ENCODE measurements at regions not wholly inside any gene's neighbourhood (a gene's known extent, or its start where the extent isn't known, plus 50 kb on each side); places are given as distances from the start of the nearest gene placed in this dataset.

GRCh38 chr13:64849196-64849595 lies 2380.9 kb downstream of the PCDH9 start:
- Histone ChIP-seq H3K9ac (no peak overlapping the region), H3K36me3 (ENCODE audit: control insufficient read depth, insufficient read depth, low read length) (no peaks in the 10 kb centered on the region), H2AFZ (no peak overlapping the region), H3K9me3 (ENCODE audit: control insufficient read depth, low read length) (no peaks in the 10 kb centered on the region), H3K4me1 (no peaks in the 10 kb centered on the region), H3K4me2 (ENCODE audit: low read length) (no peak overlapping the region), H3K27ac (no peak overlapping the region), H3K4me3 (ENCODE audit: low read depth, low read length) (no peak overlapping the region), H3K27me3 (ENCODE audit: control insufficient read depth, insufficient read depth, low read length) (no peaks in the 10 kb centered on the region), H3K79me2 (no peaks in the 10 kb centered on the region)
- no peak for TF ChIP-seq CTCF (IDR thresholded peaks at IDR 0.05)

- Histone ChIP-seq H2AFZ (no peak overlapping the region), H3K27me3 (ENCODE audit: control insufficient read depth, insufficient read depth, low read length) (no peaks in the 10 kb centered on the region), H3K9me3 (ENCODE audit: control insufficient read depth, low read length) (no peaks in the 10 kb centered on the region), H3K79me2 (no peaks in the 10 kb centered on the region), H3K4me3 (ENCODE audit: low read depth, low read length) (no peak overlapping the region), H3K4me1 (no peaks in the 10 kb centered on the region), H3K36me3 (ENCODE audit: control insufficient read depth, insufficient read depth, low read length) (no peaks in the 10 kb centered on the region), H3K27ac (no peak overlapping the region), H3K4me2 (ENCODE audit: low read length) (no peak overlapping the region), H3K9ac (no peak overlapping the region)
- TF ChIP-seq CTCF (IDR thresholded peaks at IDR 0.05) = no peak
These were observed 2382.4 kb downstream of the PCDH9 start for GRCh38 chr13:64847767-64848166.

GRCh38 chr13:64845110-64845509 lies 2385.0 kb downstream of the PCDH9 start:
- no peaks in the 10 kb centered on the region for H3K79me2 ChIP-seq
- H3K9me3 ChIP-seq (ENCODE audit: control insufficient read depth, low read length) = no peaks in the 10 kb centered on the region
- H2AFZ ChIP-seq = no peak overlapping the region
- TF ChIP-seq CTCF (IDR thresholded peaks at IDR 0.05) = no peak
- no peaks in the 10 kb centered on the region for H3K4me1 ChIP-seq
- no peak overlapping the region for H3K4me2 ChIP-seq (ENCODE audit: low read length)
- H3K27ac ChIP-seq = no peak overlapping the region
- H3K27me3 ChIP-seq (ENCODE audit: control insufficient read depth, insufficient read depth, low read length) = no peaks in the 10 kb centered on the region
- H3K4me3 ChIP-seq (ENCODE audit: low read depth, low read length) = no peak overlapping the region
- H3K36me3 ChIP-seq (ENCODE audit: control insufficient read depth, insufficient read depth, low read length) = no peaks in the 10 kb centered on the region
- H3K9ac ChIP-seq = no peak overlapping the region

GRCh38 chr13:64819081-64819480 lies 2411.1 kb downstream of the PCDH9 start:
- Histone ChIP-seq H3K27ac (no peak overlapping the region), H3K4me3 (ENCODE audit: low read depth, low read length) (no peak overlapping the region), H3K9ac (no peak overlapping the region), H3K27me3 (ENCODE audit: control insufficient read depth, insufficient read depth, low read length) (no peaks in the 10 kb centered on the region), H3K36me3 (ENCODE audit: control insufficient read depth, insufficient read depth, low read length) (no peaks in the 10 kb centered on the region), H3K79me2 (no peaks in the 10 kb centered on the region), H3K9me3 (ENCODE audit: control insufficient read depth, low read length) (no peaks in the 10 kb centered on the region), H3K4me2 (ENCODE audit: low read length) (no peak overlapping the region), H3K4me1 (no peaks in the 10 kb centered on the region), H2AFZ (no peak overlapping the region)
- no peak for TF ChIP-seq CTCF (IDR thresholded peaks at IDR 0.05)

- Histone ChIP-seq H3K27ac (no peak overlapping the region), H3K36me3 (ENCODE audit: control insufficient read depth, insufficient read depth, low read length) (no peaks in the 10 kb centered on the region), H3K9ac (no peak overlapping the region), H3K79me2 (no peaks in the 10 kb centered on the region), H3K4me1 (no peaks in the 10 kb centered on the region), H3K4me3 (ENCODE audit: low read depth, low read length) (no peak overlapping the region), H3K27me3 (ENCODE audit: control insufficient read depth, insufficient read depth, low read length) (no peaks in the 10 kb centered on the region), H3K9me3 (ENCODE audit: control insufficient read depth, low read length) (no peaks in the 10 kb centered on the region), H3K4me2 (ENCODE audit: low read length) (no peak overlapping the region), H2AFZ (no peak overlapping the region)
- TF ChIP-seq CTCF (IDR thresholded peaks at IDR 0.05) = no peak
These were observed 2412.4 kb downstream of the PCDH9 start for GRCh38 chr13:64817691-64818090.

Measured in parathyroid adenoma (tissue), 2 donors.